Glutamatergic neuron (in vitro differentiated cells): ENCODE measurements at regions not wholly inside any gene's neighbourhood (a gene's known extent, or its start where the extent isn't known, plus 50 kb on each side); places are given as distances from the start of the nearest gene placed in this dataset.
"Not testable (repeated sequence)": the region's sequence is repeated elsewhere in the genome, so short reads cannot be mapped to it uniquely, and the experiment has no call there.

ENCODE experiments used
- DNase-seq: peaks from one replicate; pipeline ENCODE4 v3.0.0; 2022
- H3K27ac Mint-ChIP-seq: one replicate; pipeline ENCODE4 v1.8.0; 2020; ENCODE audit warnings: mild to moderate bottlenecking, mixed read lengths, inconsistent platforms; ENCODE audit not compliant: unreplicated experiment
- H3K27me3 Mint-ChIP-seq: one replicate; pipeline ENCODE4 v1.8.0; 2020; ENCODE audit warnings: mild to moderate bottlenecking, moderate library complexity, mixed read lengths, inconsistent platforms; ENCODE audit not compliant: unreplicated experiment
- H3K36me3 Mint-ChIP-seq: one replicate; pipeline ENCODE4 v1.8.0; 2020; ENCODE audit warnings: mild to moderate bottlenecking, mixed read lengths, inconsistent platforms; ENCODE audit not compliant: unreplicated experiment
- H3K4me1 Mint-ChIP-seq: one replicate; pipeline ENCODE4 v1.8.0; 2020; ENCODE audit warnings: mild to moderate bottlenecking, low read depth, mixed read lengths, inconsistent platforms; ENCODE audit not compliant: unreplicated experiment
- H3K4me3 Mint-ChIP-seq: one replicate; pipeline ENCODE4 v1.8.0; 2020; ENCODE audit warnings: mild to moderate bottlenecking, mixed read lengths, inconsistent platforms; ENCODE audit not compliant: unreplicated experiment
- H3K9me3 Mint-ChIP-seq: one replicate; pipeline ENCODE4 v1.8.0; 2020; ENCODE audit warnings: mild to moderate bottlenecking, moderate library complexity, mixed read lengths, inconsistent platforms; ENCODE audit not compliant: unreplicated experiment
- TF ChIP-seq, protein P1 (sequence below): fragments of 200-600 bp; sonication (generic); IDR thresholded peaks from one replicate; pipeline ENCODE4 v1.5.0; 2021; ENCODE audit not compliant: partially characterized antibody, unreplicated experiment

GRCh38 chr20:51272401-51272800, 249.5 kb upstream of the KCNG1 start:
- no peak for DNase-seq
- Mint-ChIP-seq H3K27ac (no peak overlapping the region), H3K27me3 (no peaks in the 10 kb centered on the region), H3K4me1 (peaks cover 5% of the 10 kb centered on the region), H3K4me3 (no peak overlapping the region), H3K36me3 (peaks cover 9% of the 10 kb centered on the region), H3K9me3 (peaks cover 3% of the 10 kb centered on the region)
- TF ChIP-seq, protein P1, sequence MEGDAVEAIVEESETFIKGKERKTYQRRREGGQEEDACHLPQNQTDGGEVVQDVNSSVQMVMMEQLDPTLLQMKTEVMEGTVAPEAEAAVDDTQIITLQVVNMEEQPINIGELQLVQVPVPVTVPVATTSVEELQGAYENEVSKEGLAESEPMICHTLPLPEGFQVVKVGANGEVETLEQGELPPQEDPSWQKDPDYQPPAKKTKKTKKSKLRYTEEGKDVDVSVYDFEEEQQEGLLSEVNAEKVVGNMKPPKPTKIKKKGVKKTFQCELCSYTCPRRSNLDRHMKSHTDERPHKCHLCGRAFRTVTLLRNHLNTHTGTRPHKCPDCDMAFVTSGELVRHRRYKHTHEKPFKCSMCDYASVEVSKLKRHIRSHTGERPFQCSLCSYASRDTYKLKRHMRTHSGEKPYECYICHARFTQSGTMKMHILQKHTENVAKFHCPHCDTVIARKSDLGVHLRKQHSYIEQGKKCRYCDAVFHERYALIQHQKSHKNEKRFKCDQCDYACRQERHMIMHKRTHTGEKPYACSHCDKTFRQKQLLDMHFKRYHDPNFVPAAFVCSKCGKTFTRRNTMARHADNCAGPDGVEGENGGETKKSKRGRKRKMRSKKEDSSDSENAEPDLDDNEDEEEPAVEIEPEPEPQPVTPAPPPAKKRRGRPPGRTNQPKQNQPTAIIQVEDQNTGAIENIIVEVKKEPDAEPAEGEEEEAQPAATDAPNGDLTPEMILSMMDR, result no peak

DNA sequence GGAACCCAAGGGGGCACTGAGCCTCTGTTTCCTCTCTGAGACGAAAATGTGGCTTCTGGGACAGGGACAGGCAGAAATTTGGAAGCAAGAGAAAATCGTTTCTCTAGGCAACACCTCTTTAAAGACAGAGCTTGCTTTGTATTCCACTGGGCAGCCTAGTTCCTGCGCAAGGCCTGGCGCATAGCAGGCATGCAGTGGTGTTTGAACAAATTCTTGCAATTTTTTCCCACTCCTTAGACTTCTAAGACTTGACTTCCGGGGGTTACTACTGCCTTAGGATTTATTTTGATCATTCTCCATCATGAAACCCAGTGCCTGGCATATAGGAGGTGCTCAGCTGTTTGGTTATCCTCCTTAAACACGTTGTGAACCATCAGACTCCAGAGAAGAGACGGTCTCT, 249.0 kb upstream of the KCNG1 start:
- Mint-ChIP-seq H3K27ac (no peak overlapping the region), H3K4me1 (peaks cover 5% of the 10 kb centered on the region), H3K4me3 (no peak overlapping the region), H3K9me3 (peaks cover 3% of the 10 kb centered on the region), H3K36me3 (peaks cover 9% of the 10 kb centered on the region), H3K27me3 (no peaks in the 10 kb centered on the region)
- DNase-seq, result no peak
- TF ChIP-seq, protein P1, result no peak

- H3K4me1 Mint-ChIP-seq, H3K9me3 Mint-ChIP-seq, H3K27me3 Mint-ChIP-seq, DNase-seq, H3K36me3 Mint-ChIP-seq, H3K4me3 Mint-ChIP-seq, H3K27ac Mint-ChIP-seq: not testable (repeated sequence)
Observed at GRCh38 chr20:51271289-51271688, 248.4 kb upstream of the KCNG1 start.

GRCh38 chr20:51269671-51270070, 246.8 kb upstream of the KCNG1 start:
- Mint-ChIP-seq H3K36me3 (peaks cover 9% of the 10 kb centered on the region), H3K27ac (no peak overlapping the region), H3K27me3 (no peaks in the 10 kb centered on the region), H3K4me3 (no peak overlapping the region), H3K9me3 (peaks cover 3% of the 10 kb centered on the region), H3K4me1 (no peaks in the 10 kb centered on the region)
- DNase-seq, result no peak
- TF ChIP-seq, protein P1, result no peak

GRCh38 chr20:51267679-51268078, 244.8 kb upstream of the KCNG1 start:
- H3K4me3 Mint-ChIP-seq, result no peak overlapping the region
- DNase-seq, result no peak
- no peaks in the 10 kb centered on the region for H3K4me1 Mint-ChIP-seq
- TF ChIP-seq, protein P1, result no peak
- H3K36me3 Mint-ChIP-seq, result peaks cover 9% of the 10 kb centered on the region
- H3K27ac Mint-ChIP-seq, result no peak overlapping the region
- no peaks in the 10 kb centered on the region for H3K27me3 Mint-ChIP-seq
- peaks cover 1% of the 10 kb centered on the region for H3K9me3 Mint-ChIP-seq

DNA sequence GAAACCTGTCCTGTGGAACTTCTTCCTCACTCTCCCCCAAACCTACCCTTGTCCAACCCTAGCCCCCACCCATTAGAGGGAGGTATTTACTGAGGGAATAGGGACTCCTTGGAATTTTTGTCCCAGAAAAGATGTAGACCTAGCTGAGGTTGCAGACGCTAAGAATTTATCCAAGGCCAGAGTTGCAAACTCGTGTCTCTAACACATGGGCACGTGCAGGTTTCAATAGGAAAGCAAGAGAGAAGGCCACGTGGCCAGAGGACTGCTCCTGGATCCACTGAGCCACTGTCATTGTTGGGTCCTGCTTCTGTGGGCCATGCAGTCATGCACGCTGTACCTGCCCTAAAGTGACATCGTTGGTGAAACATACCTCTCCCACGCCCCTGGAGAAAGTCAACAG, 243.4 kb upstream of the KCNG1 start:
- peaks cover 9% of the 10 kb centered on the region for H3K36me3 Mint-ChIP-seq

More for the DNA sequence above, 243.4 kb upstream of the KCNG1 start:
- Mint-ChIP-seq H3K4me3 (no peak overlapping the region), H3K27me3 (no peaks in the 10 kb centered on the region), H3K9me3 (no peaks in the 10 kb centered on the region), H3K27ac (no peak overlapping the region), H3K4me1 (no peaks in the 10 kb centered on the region)
- TF ChIP-seq, protein P1, result no peak
- DNase-seq, result no peak
